ENCODE measurements at regions not wholly inside any gene's neighbourhood (a gene's known extent, or its start where the extent isn't known, plus 50 kb on each side); places are given as distances from the start of the nearest gene placed in this dataset.

DNA sequence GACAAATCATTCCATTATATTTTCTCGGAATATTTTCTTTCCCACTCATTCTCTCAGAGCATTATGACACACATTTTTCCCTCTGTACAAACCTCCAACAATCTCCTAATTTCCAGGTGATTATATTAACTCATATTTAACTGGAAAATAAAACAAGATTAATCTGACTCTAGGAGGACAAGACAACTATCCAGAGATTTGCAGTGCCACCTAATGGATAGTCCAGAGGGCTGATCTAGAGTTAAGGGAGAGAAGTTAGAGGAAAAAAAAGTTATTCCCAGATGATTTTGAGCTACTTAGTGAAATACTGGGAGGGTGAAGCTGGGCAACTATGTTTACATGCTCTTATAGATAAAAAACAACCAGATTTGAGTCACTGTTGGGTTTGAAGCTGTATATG lies 161.7 kb downstream of the ALX1 start:
- TF ChIP-seq POLR2AphosphoS5 (IDR thresholded peaks at IDR 0.05; ENCODE audit: low read depth, low read length) (no peak), POLR2A (IDR thresholded peaks at IDR 0.05; ENCODE audit: low read depth, low read length) (no peak)

Measured in GM12892 (cell line).